H9 (cell line): ENCODE measurements at regions not wholly inside any gene's neighbourhood (a gene's known extent, or its start where the extent isn't known, plus 50 kb on each side); places are given as distances from the start of the nearest gene placed in this dataset.

Experiments
- DNase-seq: peaks from one replicate; pipeline ENCODE4 v3.0.0-alpha.2; 2017
- H2AFZ ChIP-seq: one replicate; pipeline ENCODE4 v1.6.1; 2013; ENCODE audit warnings: mild to moderate bottlenecking, low read length, control low read depth, moderate library complexity
- H2AK5ac ChIP-seq: 2 replicates; pipeline ENCODE4 v1.6.1; 2013; ENCODE audit warnings: low read length, control low read depth, mixed read lengths; ENCODE audit not compliant: insufficient read length
- H2BK120ac ChIP-seq: one replicate; pipeline ENCODE4 v1.6.1; 2013; ENCODE audit warnings: low read depth, mild to moderate bottlenecking, low read length, control low read depth, inconsistent platforms; ENCODE audit not compliant: poor library complexity, severe bottlenecking
- H2BK12ac ChIP-seq: 2 replicates; pipeline ENCODE4 v1.6.1; 2013; ENCODE audit warnings: low read length, control low read depth, mixed read lengths, low read depth; ENCODE audit not compliant: insufficient read length
- H2BK15ac ChIP-seq: 2 replicates; pipeline ENCODE4 v1.6.1; 2013; ENCODE audit warnings: low read depth, low read length, control low read depth
- H2BK20ac ChIP-seq: one replicate; pipeline ENCODE4 v1.6.1; 2013; ENCODE audit warnings: low read depth, mild to moderate bottlenecking, low read length, control low read depth, inconsistent platforms; ENCODE audit not compliant: poor library complexity, severe bottlenecking
- H2BK5ac ChIP-seq: 2 replicates; pipeline ENCODE4 v1.6.1; 2013; ENCODE audit warnings: low read length, control low read depth, mixed read lengths; ENCODE audit not compliant: insufficient read length
- H3K14ac ChIP-seq: 2 replicates; pipeline ENCODE4 v1.6.1; 2013; ENCODE audit warnings: low read length, control low read depth; ENCODE audit not compliant: insufficient read depth
- H3K18ac ChIP-seq: 2 replicates; pipeline ENCODE4 v1.6.1; 2013; ENCODE audit warnings: low read depth, mild to moderate bottlenecking, mixed read lengths, low read length, control low read depth; ENCODE audit not compliant: insufficient read length
- H3K23ac ChIP-seq: 2 replicates; pipeline ENCODE4 v1.6.1; 2013; ENCODE audit warnings: low read length, control low read depth, mixed read lengths, low read depth; ENCODE audit not compliant: insufficient read length
- H3K23me2 ChIP-seq: 2 replicates; pipeline ENCODE4 v1.6.1; 2013; ENCODE audit warnings: low read depth, mild to moderate bottlenecking, mixed read lengths, low read length, control low read depth; ENCODE audit not compliant: insufficient read length, poor library complexity, severe bottlenecking
- H3K27ac ChIP-seq: 2 replicates; pipeline ENCODE4 v1.5.1; 2013; ENCODE audit warnings: low read length, control low read depth, mixed read lengths, low read depth; ENCODE audit not compliant: insufficient read length
- H3K27me3 ChIP-seq: 2 replicates; pipeline ENCODE4 v1.6.1; 2013; ENCODE audit warnings: low read length, control low read depth, inconsistent platforms; ENCODE audit not compliant: insufficient read depth
- H3K4ac ChIP-seq: 2 replicates; pipeline ENCODE4 v1.6.1; 2013; ENCODE audit warnings: low read depth, mild to moderate bottlenecking, control low read depth, inconsistent platforms, low read length, moderate library complexity
- H3K4me1 ChIP-seq: 2 replicates; pipeline ENCODE4 v1.6.1; 2013; ENCODE audit warnings: low read length, control low read depth, inconsistent platforms; ENCODE audit not compliant: insufficient read depth
- H3K4me2 ChIP-seq: 2 replicates; pipeline ENCODE4 v1.6.1; 2013; ENCODE audit warnings: low read length, control low read depth, mixed read lengths; ENCODE audit not compliant: insufficient read length, insufficient read depth
- H3K56ac ChIP-seq: 2 replicates; pipeline ENCODE4 v1.6.1; 2013; ENCODE audit warnings: low read depth, mild to moderate bottlenecking, mixed read lengths, low read length, control low read depth; ENCODE audit not compliant: insufficient read length
- H3K79me1 ChIP-seq: 2 replicates; pipeline ENCODE4 v1.6.1; 2013; ENCODE audit warnings: low read depth, mild to moderate bottlenecking, moderate library complexity, low read length, control low read depth, inconsistent platforms; ENCODE audit not compliant: insufficient read depth, poor library complexity, severe bottlenecking
- H3K79me2 ChIP-seq: 2 replicates; pipeline ENCODE4 v1.6.1; 2013; ENCODE audit warnings: low read length, control low read depth, inconsistent platforms; ENCODE audit not compliant: insufficient read depth
- H3K9ac ChIP-seq: 2 replicates; pipeline ENCODE4 v1.6.1; 2013; ENCODE audit warnings: low read length, control low read depth, mixed read lengths; ENCODE audit not compliant: insufficient read length; ENCODE audit errors: extremely low read depth
- H3K9me3 ChIP-seq: one replicate; pipeline ENCODE4 v1.6.1; 2013; ENCODE audit warnings: low read depth, low read length, inconsistent platforms; ENCODE audit not compliant: control insufficient read depth
- H3T11ph ChIP-seq: one replicate; pipeline ENCODE4 v1.6.1; 2013; ENCODE audit warnings: mild to moderate bottlenecking, low read length, control low read depth, inconsistent platforms
- H4K20me1 ChIP-seq: one replicate; pipeline ENCODE4 v1.6.1; 2013; ENCODE audit not compliant: control insufficient read depth, insufficient read length, insufficient read depth
- H4K5ac ChIP-seq: 2 replicates; pipeline ENCODE4 v1.6.1; 2013; ENCODE audit warnings: low read depth, mild to moderate bottlenecking, mixed read lengths, low read length, control low read depth; ENCODE audit not compliant: insufficient read length
- H4K8ac ChIP-seq: replicated peaks from 2 replicates; pipeline ENCODE4 v1.6.1; 2013; ENCODE audit warnings: low read length, control low read depth, mixed read lengths, low read depth; ENCODE audit not compliant: insufficient read length
- H4K91ac ChIP-seq: 2 replicates; pipeline ENCODE4 v1.6.1; 2013; ENCODE audit warnings: low read depth, mild to moderate bottlenecking, moderate library complexity, mixed read lengths, low read length, control low read depth; ENCODE audit not compliant: insufficient read length
- H3K27ac Mint-ChIP-seq, 3 experiments: 2 replicates in 2 of 3; 3 replicates in 1 of 3; pipeline ENCODE4 v1.8.0; 2020 to 2021; ENCODE audit warnings: mixed read lengths in 3 of 3, mild to moderate bottlenecking in 1 of 3, moderate library complexity in 1 of 3
- H3K27me3 Mint-ChIP-seq: 2 replicates; pipeline ENCODE4 v1.8.0; 2021; ENCODE audit warnings: low read depth, mild to moderate bottlenecking, moderate library complexity, mixed read lengths
- H3K36me3 Mint-ChIP-seq, 3 experiments: 2 replicates in 2 of 3; 3 replicates in 1 of 3; pipeline ENCODE4 v1.8.0; 2020 to 2021; ENCODE audit warnings: low read depth in 3 of 3, mixed read lengths in 3 of 3; ENCODE audit not compliant: insufficient read depth in 1 of 3
- H3K4me1 Mint-ChIP-seq, 2 experiments: 2 replicates each; pipeline ENCODE4 v1.8.0; 2020; ENCODE audit warnings: mixed read lengths in 2 of 2
- H3K4me3 Mint-ChIP-seq, 2 experiments: 2 replicates in 1 of 2; 3 replicates in 1 of 2; pipeline ENCODE4 v1.8.0; 2020 to 2021; ENCODE audit warnings: mild to moderate bottlenecking in 2 of 2, mixed read lengths in 2 of 2, moderate library complexity in 1 of 2
- H3K9me3 Mint-ChIP-seq, 2 experiments: 2 replicates in 1 of 2; 3 replicates in 1 of 2; pipeline ENCODE4 v1.8.0; 2020; ENCODE audit warnings: mild to moderate bottlenecking in 2 of 2, mixed read lengths in 2 of 2, moderate library complexity in 1 of 2
- CTCF ChIP-seq: fragments of 200-600 bp; sonication (generic); conservative IDR thresholded peaks from 3 replicates; pipeline ENCODE4 v1.8.0; 2021; ENCODE audit warnings: antibody characterized with exemption, mild to moderate bottlenecking
- WGBS: extraction: QIAGEN DNeasy Blood & Tissue Kit; methylation state at CpG from one replicate; pipeline ENCODE4 v1.1.7; 2013; ENCODE audit warnings: missing lambda C conversion rate, low lambda C conversion rate, mixed read lengths; ENCODE audit not compliant: insufficient read length; ENCODE audit errors: extremely low coverage; 5-methylcytosine and 5-hydroxymethylcytosine counted together

- Mint-ChIP-seq H3K27me3 (peaks cover 24% of the 10 kb centered on the region), H3K36me3 (no peaks in the 10 kb centered on the region; a peak in 2 of 7 replicates), H3K4me3 (no peak overlapping the region), H3K9me3 (no peaks in the 10 kb centered on the region; a peak in 2 of 5 replicates), H3K4me1 (peaks cover 4 to 8% of the 10 kb centered on the region in 2 experiments; a peak in 3 of 4 replicates), H3K27ac (no peak overlapping the region; a peak in 1 of 7 replicates)
- Histone ChIP-seq H3K4me1 (no peaks in the 10 kb centered on the region; the same call in 1 of the 2 replicates), H3K4me2 (no peak overlapping the region), H3K18ac (no peak overlapping the region), H3K56ac (no peak overlapping the region), H3K9ac (no peak overlapping the region), H2AK5ac (no peak overlapping the region), H3K23ac (no peak overlapping the region), H4K20me1 (no peaks in the 10 kb centered on the region), H4K91ac (no peak overlapping the region), H3K27ac (no peak overlapping the region), H2BK15ac (no peak overlapping the region), H3K14ac (no peak overlapping the region), H3K79me1 (no peaks in the 10 kb centered on the region), H2BK5ac (no peak overlapping the region), H4K5ac (no peak overlapping the region), H3K27me3 (no peaks in the 10 kb centered on the region; the same call in 1 of the 2 replicates), H3K9me3 (no peaks in the 10 kb centered on the region), H3K79me2 (no peaks in the 10 kb centered on the region), H3T11ph (no peak overlapping the region), H2BK12ac (no peak overlapping the region), H3K4ac (no peak overlapping the region), H3K23me2 (no peaks in the 10 kb centered on the region), H4K8ac (no peak overlapping the region), H2BK120ac (no peak overlapping the region), H2BK20ac (no peak overlapping the region), H2AFZ (no peak overlapping the region)
- no peak for TF ChIP-seq CTCF
- DNase-seq = no peak
- no CpG with 5 or more reads among the region's 10 CpGs for WGBS
Observed at GRCh38 chr5:174413567-174414314, 310.6 kb upstream of the MSX2 start.
